Progenitor cell of endocrine pancreas (in vitro differentiated cells): ENCODE measurements at regions not wholly inside any gene's neighbourhood (a gene's known extent, or its start where the extent isn't known, plus 50 kb on each side); places are given as distances from the start of the nearest gene placed in this dataset.

ENCODE experiments used
- DNase-seq: peaks from one replicate; pipeline ENCODE4 v3.0.0; 2021; ENCODE audit warnings: low spot score; ENCODE audit not compliant: unreplicated experiment
- H3K27ac Mint-ChIP-seq: 2 replicates; pipeline ENCODE4 v1.8.0; 2021; ENCODE audit warnings: mild to moderate bottlenecking, moderate library complexity, mixed read lengths
- H3K27me3 Mint-ChIP-seq: 2 replicates; pipeline ENCODE4 v1.8.0; 2021; ENCODE audit warnings: mixed read lengths
- H3K36me3 Mint-ChIP-seq: 2 replicates; pipeline ENCODE4 v1.8.0; 2022; ENCODE audit warnings: mixed read lengths; ENCODE audit not compliant: insufficient read depth
- H3K4me1 Mint-ChIP-seq: 2 replicates; pipeline ENCODE4 v1.8.0; 2021; ENCODE audit warnings: low read depth, mixed read lengths
- H3K4me3 Mint-ChIP-seq: 2 replicates; pipeline ENCODE4 v1.8.0; 2021; ENCODE audit warnings: low read depth, mild to moderate bottlenecking, moderate library complexity, mixed read lengths
- H3K9me3 Mint-ChIP-seq: 2 replicates; pipeline ENCODE4 v1.8.0; 2021; ENCODE audit warnings: low read depth, mixed read lengths
- TF ChIP-seq, protein P1 (sequence below): fragments of 200-600 bp; sonication (generic); IDR thresholded peaks from one replicate; pipeline ENCODE4 v1.5.0; 2021; ENCODE audit warnings: antibody characterized with exemption, mild to moderate bottlenecking; ENCODE audit not compliant: unreplicated experiment

DNA sequence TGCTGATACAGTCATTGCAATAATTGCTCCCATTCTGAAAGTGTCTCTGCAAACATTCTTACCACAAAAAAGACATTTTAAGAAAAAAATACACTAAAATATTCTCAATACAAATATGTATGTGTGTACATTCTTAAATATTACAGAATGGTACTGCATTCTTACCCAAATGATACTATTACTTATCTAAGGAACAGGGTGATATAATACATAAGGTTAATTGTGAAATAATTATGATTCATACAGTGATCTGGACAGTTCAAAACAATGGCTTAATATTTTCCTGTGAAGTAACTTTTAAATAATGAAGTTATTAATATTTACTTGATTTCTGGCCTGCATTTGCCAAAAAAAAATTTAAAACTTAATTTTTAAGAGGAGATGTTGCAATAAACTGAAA lies 694.6 kb downstream of the TUSC7 start:
- peaks cover 1% of the 10 kb centered on the region for H3K9me3 Mint-ChIP-seq
- no peak for DNase-seq
- H3K4me1 Mint-ChIP-seq, result peaks cover 51% of the 10 kb centered on the region

GRCh38 chr3:117404730-117405129 lies 695.2 kb downstream of the TUSC7 start:
- H3K9me3 Mint-ChIP-seq, result peaks cover 3% of the 10 kb centered on the region
- H3K36me3 Mint-ChIP-seq, result peaks cover 2% of the 10 kb centered on the region
- peak overlapping the region; percentile 31 for H3K4me3 Mint-ChIP-seq
- no peak for DNase-seq
- TF ChIP-seq, protein P1, sequence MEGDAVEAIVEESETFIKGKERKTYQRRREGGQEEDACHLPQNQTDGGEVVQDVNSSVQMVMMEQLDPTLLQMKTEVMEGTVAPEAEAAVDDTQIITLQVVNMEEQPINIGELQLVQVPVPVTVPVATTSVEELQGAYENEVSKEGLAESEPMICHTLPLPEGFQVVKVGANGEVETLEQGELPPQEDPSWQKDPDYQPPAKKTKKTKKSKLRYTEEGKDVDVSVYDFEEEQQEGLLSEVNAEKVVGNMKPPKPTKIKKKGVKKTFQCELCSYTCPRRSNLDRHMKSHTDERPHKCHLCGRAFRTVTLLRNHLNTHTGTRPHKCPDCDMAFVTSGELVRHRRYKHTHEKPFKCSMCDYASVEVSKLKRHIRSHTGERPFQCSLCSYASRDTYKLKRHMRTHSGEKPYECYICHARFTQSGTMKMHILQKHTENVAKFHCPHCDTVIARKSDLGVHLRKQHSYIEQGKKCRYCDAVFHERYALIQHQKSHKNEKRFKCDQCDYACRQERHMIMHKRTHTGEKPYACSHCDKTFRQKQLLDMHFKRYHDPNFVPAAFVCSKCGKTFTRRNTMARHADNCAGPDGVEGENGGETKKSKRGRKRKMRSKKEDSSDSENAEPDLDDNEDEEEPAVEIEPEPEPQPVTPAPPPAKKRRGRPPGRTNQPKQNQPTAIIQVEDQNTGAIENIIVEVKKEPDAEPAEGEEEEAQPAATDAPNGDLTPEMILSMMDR, result no peak
- no peaks in the 10 kb centered on the region for H3K27me3 Mint-ChIP-seq
- peak overlapping the region; percentile 53 for H3K27ac Mint-ChIP-seq
- peaks cover 45% of the 10 kb centered on the region for H3K4me1 Mint-ChIP-seq

More for the DNA sequence above, 694.6 kb downstream of the TUSC7 start:
- H3K4me3 Mint-ChIP-seq, result no peak overlapping the region
- H3K27me3 Mint-ChIP-seq, result no peaks in the 10 kb centered on the region
- peaks cover 1% of the 10 kb centered on the region for H3K36me3 Mint-ChIP-seq
- H3K27ac Mint-ChIP-seq, result no peak overlapping the region
- TF ChIP-seq, protein P1, result no peak

GRCh38 chr3:117405359-117405758 lies 695.8 kb downstream of the TUSC7 start:
- H3K36me3 Mint-ChIP-seq, result peaks cover 2% of the 10 kb centered on the region
- H3K27ac Mint-ChIP-seq, result peak overlapping the region; percentile 53
- no peak for DNase-seq
- H3K4me3 Mint-ChIP-seq, result no peak overlapping the region
- H3K9me3 Mint-ChIP-seq, result peaks cover 3% of the 10 kb centered on the region
- H3K4me1 Mint-ChIP-seq, result peaks cover 39% of the 10 kb centered on the region
- no peaks in the 10 kb centered on the region for H3K27me3 Mint-ChIP-seq
- TF ChIP-seq, protein P1, result no peak

DNA sequence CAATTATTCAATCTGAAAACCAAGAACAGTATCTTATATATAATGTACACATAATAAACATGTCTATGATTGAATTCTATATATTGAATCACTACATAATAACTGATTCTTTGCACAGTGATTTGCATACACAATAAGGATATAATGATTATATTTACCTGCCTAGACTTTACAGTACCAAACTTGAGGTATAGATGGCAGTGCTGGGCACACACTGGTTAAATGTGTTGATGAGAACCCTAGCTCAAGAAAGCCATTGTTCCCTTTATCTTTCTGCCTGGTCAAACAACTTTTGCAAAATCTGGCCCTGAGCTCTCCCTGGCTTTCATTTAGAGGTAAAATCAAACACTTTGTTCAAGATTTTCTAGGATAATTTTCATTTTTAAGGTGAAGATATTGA lies 697.7 kb downstream of the TUSC7 start:
- peaks cover 2% of the 10 kb centered on the region for H3K36me3 Mint-ChIP-seq
- no peaks in the 10 kb centered on the region for H3K27me3 Mint-ChIP-seq
- no peak overlapping the region for H3K4me3 Mint-ChIP-seq
- H3K9me3 Mint-ChIP-seq, result peaks cover 3% of the 10 kb centered on the region
- peaks cover 29% of the 10 kb centered on the region for H3K4me1 Mint-ChIP-seq
- no peak for DNase-seq
- TF ChIP-seq, protein P1, result peak; percentile 53
- peak overlapping the region; percentile 6 for H3K27ac Mint-ChIP-seq

- DNase-seq, result no peak
- no peaks in the 10 kb centered on the region for H3K27me3 Mint-ChIP-seq
- no peak overlapping the region for H3K27ac Mint-ChIP-seq
- H3K4me1 Mint-ChIP-seq, result peaks cover 24% of the 10 kb centered on the region
- peaks cover 3% of the 10 kb centered on the region for H3K9me3 Mint-ChIP-seq
- no peak overlapping the region for H3K4me3 Mint-ChIP-seq
- peaks cover 2% of the 10 kb centered on the region for H3K36me3 Mint-ChIP-seq
- TF ChIP-seq, protein P1, result no peak
Measured at GRCh38 chr3:117408811-117409210, 699.2 kb downstream of the TUSC7 start.
